Activated CD8-positive, alpha-beta T cell treated with anti-CD3 and anti-CD28 coated beads for 36 hours (primary cell): ENCODE measurements at regions not wholly inside any gene's neighbourhood (a gene's known extent, or its start where the extent isn't known, plus 50 kb on each side); places are given as distances from the start of the nearest gene placed in this dataset.

Source experiments
- ATAC-seq: fragments of 200-7000 bp; cut with Tn5 transposase; one replicate; pipeline ENCODE4 v1.10.0; 2021; ENCODE audit warnings: mild to moderate bottlenecking, moderate library complexity
- CTCF ChIA-PET: fragments of 350-600 bp; sonication (Branson Sonifier 250); formaldehyde crosslinking; loops from one replicate; lab custom pipeline; 2021; ENCODE audit warnings: antibody characterized with exemption; lab: Charles Lee
- POLR2A ChIA-PET: fragments of 350-600 bp; sonication (Branson Sonifier 250); formaldehyde crosslinking; loops from one replicate; lab custom pipeline; 2021; ENCODE audit warnings: antibody characterized with exemption; lab: Charles Lee
- DNase-seq: peaks from one replicate; pipeline ENCODE4 v3.0.0-alpha.2; 2020
- H3K27ac Mint-ChIP-seq: one replicate; pipeline ENCODE4 v1.8.0; 2021; ENCODE audit warnings: mild to moderate bottlenecking, mixed read lengths
- H3K27me3 Mint-ChIP-seq: one replicate; pipeline ENCODE4 v1.8.0; 2021; ENCODE audit warnings: mixed read lengths
- H3K36me3 Mint-ChIP-seq: one replicate; pipeline ENCODE4 v1.8.0; 2021; ENCODE audit warnings: low read depth, mixed read lengths
- H3K4me1 Mint-ChIP-seq: one replicate; pipeline ENCODE4 v1.8.0; 2021; ENCODE audit warnings: low read depth, mixed read lengths
- H3K4me3 Mint-ChIP-seq: one replicate; pipeline ENCODE4 v1.8.0; 2021; ENCODE audit warnings: mild to moderate bottlenecking, moderate library complexity, mixed read lengths
- H3K9me3 Mint-ChIP-seq: one replicate; pipeline ENCODE4 v1.8.0; 2021; ENCODE audit warnings: mixed read lengths
- CTCF ChIP-seq: fragments of 200-600 bp; IDR thresholded peaks from one replicate; pipeline ENCODE4 v1.8.0; 2022; ENCODE audit warnings: antibody characterized with exemption, mild to moderate bottlenecking
- intact Hi-C: fragments of 100-400 bp; cut with micrococcal nuclease; formaldehyde crosslinking; loops from one replicate; pipeline ENCODE4 v1.10.0; 2022

DNA sequence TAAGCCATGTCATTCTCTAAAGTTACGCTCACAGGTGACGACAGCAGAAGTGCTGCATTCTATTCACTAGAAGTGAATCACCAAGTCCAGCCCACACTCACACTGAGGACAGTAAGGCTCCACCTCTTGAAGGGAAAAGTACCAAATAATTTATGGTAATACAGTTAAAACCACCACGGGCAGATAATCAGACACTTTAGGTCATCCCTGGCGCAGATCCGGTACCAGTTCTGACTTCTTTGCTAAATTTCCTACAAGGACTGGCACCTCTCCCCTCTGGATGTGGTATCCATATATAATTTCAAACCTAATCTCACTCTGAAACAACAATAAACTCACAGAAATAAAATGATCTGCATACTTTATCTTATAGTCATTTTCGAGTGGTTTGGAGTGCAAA, 954.7 kb upstream of the GHITM start:
- ChIA-PET CTCF (no interaction called here), POLR2A (no interaction called here)
- Mint-ChIP-seq H3K27ac (no peak overlapping the region), H3K36me3 (no peaks in the 10 kb centered on the region), H3K9me3 (no peaks in the 10 kb centered on the region), H3K4me3 (no peak overlapping the region), H3K4me1 (no peaks in the 10 kb centered on the region), H3K27me3 (no peaks in the 10 kb centered on the region)
- ATAC-seq (no peak), DNase-seq (no peak)
- TF ChIP-seq CTCF, result no peak
- intact Hi-C loops, result no loop called here

- no peaks in the 10 kb centered on the region for H3K36me3 Mint-ChIP-seq
- intact Hi-C loops, result no loop called here
- no peak for TF ChIP-seq CTCF
- H3K4me3 Mint-ChIP-seq, result no peak overlapping the region
- H3K27me3 Mint-ChIP-seq, result no peaks in the 10 kb centered on the region
- ATAC-seq (no peak), DNase-seq (no peak)
- no peaks in the 10 kb centered on the region for H3K4me1 Mint-ChIP-seq
- H3K9me3 Mint-ChIP-seq, result no peaks in the 10 kb centered on the region
- no peak overlapping the region for H3K27ac Mint-ChIP-seq
- ChIA-PET POLR2A (no interaction called here), CTCF (no interaction called here)
Observed at GRCh38 chr10:83190614-83191013, 948.7 kb upstream of the GHITM start.

- H3K36me3 Mint-ChIP-seq, result no peaks in the 10 kb centered on the region
- intact Hi-C loops, result no loop called here
Observed at GRCh38 chr10:83193026-83193425, 946.3 kb upstream of the GHITM start.

DNA sequence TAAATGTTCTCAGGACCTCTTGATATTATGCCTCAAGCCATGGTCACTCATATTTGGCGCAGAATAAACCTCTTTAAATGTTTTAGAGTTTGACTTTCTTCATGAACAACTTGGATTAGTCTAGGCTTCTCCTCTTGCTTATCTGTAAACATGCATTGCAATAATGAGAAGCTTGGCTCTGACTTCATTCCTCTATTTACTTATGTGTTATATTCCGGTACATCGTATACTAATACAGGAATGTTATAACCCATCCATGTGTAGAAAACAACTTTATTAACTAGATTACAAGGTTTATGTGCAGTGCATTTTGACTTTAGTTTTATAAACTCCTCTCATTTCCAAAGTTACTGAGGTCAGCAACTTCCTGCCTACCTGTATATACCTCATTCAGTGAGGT, 944.3 kb upstream of the GHITM start:
- CTCF ChIA-PET, result no interaction called here
- POLR2A ChIA-PET, result no interaction called here
- intact Hi-C loops, result no loop called here
- H3K36me3 Mint-ChIP-seq, result no peaks in the 10 kb centered on the region
- peaks cover 3% of the 10 kb centered on the region for H3K9me3 Mint-ChIP-seq
- no peak overlapping the region for H3K4me3 Mint-ChIP-seq
- no peaks in the 10 kb centered on the region for H3K27me3 Mint-ChIP-seq
- H3K4me1 Mint-ChIP-seq, result no peaks in the 10 kb centered on the region
- ATAC-seq (no peak), DNase-seq (no peak)
- TF ChIP-seq CTCF, result no peak
- H3K27ac Mint-ChIP-seq, result no peak overlapping the region

More at GRCh38 chr10:83193026-83193425, 946.3 kb upstream of the GHITM start:
- ATAC-seq (no peak), DNase-seq (no peak)
- no peak for TF ChIP-seq CTCF
- ChIA-PET POLR2A (no interaction called here), CTCF (no interaction called here)
- no peak overlapping the region for H3K27ac Mint-ChIP-seq
- no peaks in the 10 kb centered on the region for H3K9me3 Mint-ChIP-seq
- H3K4me3 Mint-ChIP-seq, result no peak overlapping the region
- no peaks in the 10 kb centered on the region for H3K27me3 Mint-ChIP-seq
- H3K4me1 Mint-ChIP-seq, result no peaks in the 10 kb centered on the region

GRCh38 chr10:83199374-83199773, 939.9 kb upstream of the GHITM start:
- Mint-ChIP-seq H3K4me1 (no peaks in the 10 kb centered on the region), H3K36me3 (no peaks in the 10 kb centered on the region), H3K9me3 (peaks cover 3% of the 10 kb centered on the region), H3K27ac (no peak overlapping the region), H3K27me3 (no peaks in the 10 kb centered on the region), H3K4me3 (no peak overlapping the region)
- ATAC-seq (no peak), DNase-seq (no peak)
- POLR2A ChIA-PET, result no interaction called here
- intact Hi-C loops, result no loop called here
- TF ChIP-seq CTCF, result no peak
- CTCF ChIA-PET, result no interaction called here
